ENCODE measurements at regions not wholly inside any gene's neighbourhood (a gene's known extent, or its start where the extent isn't known, plus 50 kb on each side); places are given as distances from the start of the nearest gene placed in this dataset.

DNA sequence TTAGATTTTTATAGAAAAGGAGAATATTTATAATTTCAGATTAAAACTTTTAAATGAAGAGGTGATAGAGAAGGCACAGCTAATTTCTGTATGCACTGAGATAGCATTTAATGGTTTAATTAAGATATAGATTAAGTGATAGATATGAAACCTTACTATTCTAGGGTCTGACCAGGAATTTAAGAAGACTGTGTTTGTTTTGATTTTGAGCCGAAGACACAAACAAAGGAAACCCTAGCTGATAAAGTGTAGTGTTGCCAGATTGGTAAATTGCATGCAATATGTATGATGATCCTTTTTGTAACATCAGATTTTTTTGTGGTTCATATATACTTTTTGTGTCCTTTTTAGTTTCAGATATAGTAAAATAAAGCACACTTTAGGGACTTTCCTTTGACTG is 141.8 kb downstream of the ZPLD1 start:
- Histone ChIP-seq H2AFZ (ENCODE audit: low read depth, low read length) (no peak overlapping the region), H4K20me1 (ENCODE audit: insufficient read depth) (no peaks in the 10 kb centered on the region), H3K36me3 (ENCODE audit: insufficient read depth, low read length) (no peaks in the 10 kb centered on the region), H3K4me3 (ENCODE audit: low read length) (no peak overlapping the region), H3K9ac (ENCODE audit: low read length) (no peak overlapping the region), H3F3A (ENCODE audit: insufficient read depth, low read length, poor library complexity, severe bottlenecking) (no peaks in the 10 kb centered on the region), H3K4me2 (ENCODE audit: low read length) (no peak overlapping the region), H3K79me2 (replicated peaks; ENCODE audit: insufficient read depth, low read length) (no peaks in the 10 kb centered on the region), H3K27me3 (ENCODE audit: insufficient read depth, low read depth, low read length) (no peaks in the 10 kb centered on the region), H3K9me3 (ENCODE audit: low read length) (no peaks in the 10 kb centered on the region), H3K9me2 (ENCODE audit: insufficient read depth, low read length) (no peaks in the 10 kb centered on the region), H3K27ac (ENCODE audit: low read length) (no peak overlapping the region)
- TF ChIP-seq POLR2AphosphoS5 (IDR thresholded peaks at IDR 0.05) (no peak), EZH2 (IDR thresholded peaks at IDR 0.05; ENCODE audit: borderline replicate concordance, insufficient read depth, low read length, poor library complexity, severe bottlenecking) (no peak), SMC3 (conservative IDR thresholded peaks at IDR 0.05; ENCODE audit: poor library complexity) (no peak), TAF1 (IDR thresholded peaks at IDR 0.05; ENCODE audit: low read depth) (no peak), REST (IDR thresholded peaks at IDR 0.05; ENCODE audit: borderline replicate concordance) (no peak), RAD21 (conservative IDR thresholded peaks at IDR 0.05) (no peak), MXI1 (conservative IDR thresholded peaks at IDR 0.05; ENCODE audit: poor library complexity, severe bottlenecking) (no peak), EP300 (conservative IDR thresholded peaks at IDR 0.05; ENCODE audit: poor library complexity, severe bottlenecking) (no peak)
- TF ChIP-seq, protein P1, sequence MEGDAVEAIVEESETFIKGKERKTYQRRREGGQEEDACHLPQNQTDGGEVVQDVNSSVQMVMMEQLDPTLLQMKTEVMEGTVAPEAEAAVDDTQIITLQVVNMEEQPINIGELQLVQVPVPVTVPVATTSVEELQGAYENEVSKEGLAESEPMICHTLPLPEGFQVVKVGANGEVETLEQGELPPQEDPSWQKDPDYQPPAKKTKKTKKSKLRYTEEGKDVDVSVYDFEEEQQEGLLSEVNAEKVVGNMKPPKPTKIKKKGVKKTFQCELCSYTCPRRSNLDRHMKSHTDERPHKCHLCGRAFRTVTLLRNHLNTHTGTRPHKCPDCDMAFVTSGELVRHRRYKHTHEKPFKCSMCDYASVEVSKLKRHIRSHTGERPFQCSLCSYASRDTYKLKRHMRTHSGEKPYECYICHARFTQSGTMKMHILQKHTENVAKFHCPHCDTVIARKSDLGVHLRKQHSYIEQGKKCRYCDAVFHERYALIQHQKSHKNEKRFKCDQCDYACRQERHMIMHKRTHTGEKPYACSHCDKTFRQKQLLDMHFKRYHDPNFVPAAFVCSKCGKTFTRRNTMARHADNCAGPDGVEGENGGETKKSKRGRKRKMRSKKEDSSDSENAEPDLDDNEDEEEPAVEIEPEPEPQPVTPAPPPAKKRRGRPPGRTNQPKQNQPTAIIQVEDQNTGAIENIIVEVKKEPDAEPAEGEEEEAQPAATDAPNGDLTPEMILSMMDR (IDR thresholded peaks at IDR 0.05; ENCODE audit: poor library complexity, severe bottlenecking) = no peak

DNA sequence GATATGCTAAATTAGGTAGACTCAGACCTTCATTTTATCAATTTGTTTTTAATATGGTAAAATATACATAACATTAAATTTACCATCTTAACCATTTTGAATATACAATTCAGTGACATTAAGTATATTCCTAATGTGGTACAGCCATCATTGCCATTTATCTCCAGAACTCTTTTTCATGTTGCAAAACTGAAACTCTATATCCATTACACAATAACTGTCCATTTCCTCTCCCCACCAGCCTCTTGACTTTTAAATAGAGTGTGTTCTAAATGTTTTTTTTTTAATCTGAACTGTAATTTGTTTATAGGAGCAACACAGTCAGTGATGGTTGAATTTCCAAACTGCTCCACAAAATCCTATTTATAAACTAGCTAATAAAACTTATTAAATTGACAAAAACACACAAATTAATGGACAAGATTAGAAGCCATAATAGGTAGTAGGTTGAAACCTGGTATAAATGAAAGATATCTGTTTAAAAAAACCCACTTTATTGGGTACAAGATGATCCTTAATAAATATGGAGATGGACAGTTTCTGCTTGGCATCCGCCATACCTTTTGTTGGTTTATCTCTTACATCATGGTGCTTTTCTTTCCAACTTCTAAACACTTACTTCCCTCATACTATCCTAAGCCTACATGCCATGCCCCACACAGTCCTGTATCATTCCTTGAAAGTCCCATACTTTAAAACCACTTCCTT is 142.4 kb downstream of the ZPLD1 start:
- Histone ChIP-seq H3K9me3 (ENCODE audit: low read length) (no peaks in the 10 kb centered on the region), H3K27me3 (ENCODE audit: insufficient read depth, low read depth, low read length) (no peaks in the 10 kb centered on the region), H3F3A (ENCODE audit: insufficient read depth, low read length, poor library complexity, severe bottlenecking) (no peaks in the 10 kb centered on the region), H3K4me2 (ENCODE audit: low read length) (no peak overlapping the region), H3K36me3 (ENCODE audit: insufficient read depth, low read length) (no peaks in the 10 kb centered on the region), H4K20me1 (ENCODE audit: insufficient read depth) (no peaks in the 10 kb centered on the region), H3K9ac (ENCODE audit: low read length) (no peak overlapping the region), H3K4me3 (ENCODE audit: low read length) (no peak overlapping the region), H3K9me2 (ENCODE audit: insufficient read depth, low read length) (no peaks in the 10 kb centered on the region), H3K79me2 (replicated peaks; ENCODE audit: insufficient read depth, low read length) (no peaks in the 10 kb centered on the region), H3K27ac (ENCODE audit: low read length) (no peak overlapping the region), H2AFZ (ENCODE audit: low read depth, low read length) (no peak overlapping the region)
- TF ChIP-seq RAD21 (conservative IDR thresholded peaks at IDR 0.05) (no peak), POLR2AphosphoS5 (IDR thresholded peaks at IDR 0.05) (no peak), EP300 (conservative IDR thresholded peaks at IDR 0.05; ENCODE audit: poor library complexity, severe bottlenecking) (no peak), REST (IDR thresholded peaks at IDR 0.05; ENCODE audit: borderline replicate concordance) (no peak), EZH2 (IDR thresholded peaks at IDR 0.05; ENCODE audit: borderline replicate concordance, insufficient read depth, low read length, poor library complexity, severe bottlenecking) (no peak), TAF1 (IDR thresholded peaks at IDR 0.05; ENCODE audit: low read depth) (no peak), SMC3 (conservative IDR thresholded peaks at IDR 0.05; ENCODE audit: poor library complexity) (no peak), MXI1 (conservative IDR thresholded peaks at IDR 0.05; ENCODE audit: poor library complexity, severe bottlenecking) (no peak)
- TF ChIP-seq, protein P1 (IDR thresholded peaks at IDR 0.05; ENCODE audit: poor library complexity, severe bottlenecking) = no peak
